CD14-positive monocyte (primary cell): ENCODE measurements at regions not wholly inside any gene's neighbourhood (a gene's known extent, or its start where the extent isn't known, plus 50 kb on each side); places are given as distances from the start of the nearest gene placed in this dataset.

Experiments
- DNase-seq, 3 donors: peaks; one replicate each; pipeline ENCODE4 v3.0.0-alpha.2; 2011 to 2022
- H2AFZ ChIP-seq: 2 replicates; pipeline ENCODE4 v1.6.0; 2012; ENCODE audit warnings: mild to moderate bottlenecking, low read depth, low read length, inconsistent platforms; ENCODE audit not compliant: insufficient read depth, poor library complexity, severe bottlenecking
- H3K27ac ChIP-seq, 2 donors: 1 replicate in 1 of 2; 2 replicates in 1 of 2; pipeline ENCODE4 v1.5.1; 2012 to 2013; ENCODE audit warnings: low read length in 2 of 2, control low read depth in 1 of 2, inconsistent platforms in 1 of 2, low read depth in 1 of 2, mild to moderate bottlenecking in 1 of 2
- H3K27me3 ChIP-seq, 2 donors: one replicate each; pipeline versions ENCODE4 v1.6.0 to v1.6.1; 2011 to 2013; ENCODE audit warnings: low read length in 2 of 2; ENCODE audit not compliant: control insufficient read depth in 2 of 2, insufficient read depth in 2 of 2
- H3K36me3 ChIP-seq, 2 donors: replicated peaks in 1 of 2; 1 replicate in 1 of 2; 2 replicates in 1 of 2; pipeline versions ENCODE4 v1.5.1 to v1.6.1; 2012 to 2013; ENCODE audit warnings: low read length in 2 of 2, control low read depth in 1 of 2, inconsistent platforms in 1 of 2, mild to moderate bottlenecking in 1 of 2; ENCODE audit not compliant: insufficient read depth in 2 of 2, control insufficient read depth in 1 of 2
- H3K4me1 ChIP-seq, 2 donors: 1 replicate in 1 of 2; 2 replicates in 1 of 2; pipeline versions ENCODE4 v1.5.1 to v1.6.1; 2012 to 2013; ENCODE audit warnings: low read length in 2 of 2, control low read depth in 1 of 2, inconsistent platforms in 1 of 2, mild to moderate bottlenecking in 1 of 2, moderate library complexity in 1 of 2; ENCODE audit not compliant: insufficient read depth in 2 of 2, control insufficient read depth in 1 of 2
- H3K4me2 ChIP-seq: replicated peaks from 2 replicates; pipeline ENCODE3; 2012; ENCODE audit warnings: low read length, moderate library complexity, mild to moderate bottlenecking; ENCODE audit not compliant: poor library complexity, severe bottlenecking; ENCODE audit errors: extremely low read depth
- H3K4me3 ChIP-seq, 3 experiments: fragments of 200-600 bp in 1 of 3; sonication (generic) in 1 of 3; replicated peaks in 1 of 3; 1 replicate in 2 of 3; 2 replicates in 1 of 3; pipeline ENCODE4 v1.5.1; 2011 to 2013; ENCODE audit warnings: low read length in 3 of 3, mild to moderate bottlenecking in 3 of 3, control low read depth in 2 of 3, low read depth in 2 of 3, inconsistent platforms in 1 of 3, moderate library complexity in 1 of 3
- H3K79me2 ChIP-seq: 2 replicates; pipeline ENCODE4 v1.6.0; 2012; ENCODE audit warnings: mild to moderate bottlenecking, control low read depth, inconsistent platforms, low read length, moderate library complexity; ENCODE audit not compliant: insufficient read depth
- H3K9ac ChIP-seq: 2 replicates; pipeline ENCODE4 v1.6.0; 2017; ENCODE audit warnings: low read length, mild to moderate bottlenecking; ENCODE audit not compliant: insufficient read depth, poor library complexity, severe bottlenecking
- H3K9me3 ChIP-seq, 2 donors: replicated peaks in 1 of 2; 1 replicate in 1 of 2; 2 replicates in 1 of 2; pipeline versions ENCODE4 v1.5.1 to v1.6.1; 2012 to 2013; ENCODE audit warnings: low read length in 2 of 2, control low read depth in 1 of 2; ENCODE audit not compliant: control insufficient read depth in 1 of 2, insufficient read depth in 1 of 2
- H4K20me1 ChIP-seq: 2 replicates; pipeline ENCODE4 v1.6.0; 2012; ENCODE audit warnings: mild to moderate bottlenecking, low read length, control low read depth, moderate library complexity; ENCODE audit not compliant: insufficient read depth
- H3K27ac Mint-ChIP-seq, 7 donors: one replicate each; pipeline ENCODE4 v1.8.0; 2020; ENCODE audit warnings: mild to moderate bottlenecking in 7 of 7, mixed read lengths in 7 of 7, moderate library complexity in 6 of 7, inconsistent platforms in 2 of 7
- H3K27me3 Mint-ChIP-seq, 3 donors: one replicate each; pipeline ENCODE4 v1.8.0; 2021 to 2022; ENCODE audit warnings: low read depth in 3 of 3, mild to moderate bottlenecking in 3 of 3, mixed read lengths in 3 of 3, moderate library complexity in 3 of 3, inconsistent platforms in 1 of 3
- H3K36me3 Mint-ChIP-seq, 2 donors: one replicate each; pipeline ENCODE4 v1.8.0; 2020; ENCODE audit warnings: mixed read lengths in 2 of 2, inconsistent platforms in 1 of 2, mild to moderate bottlenecking in 1 of 2
- H3K4me1 Mint-ChIP-seq: one replicate; pipeline ENCODE4 v1.8.0; 2020; ENCODE audit warnings: mild to moderate bottlenecking, mixed read lengths
- H3K4me3 Mint-ChIP-seq, 2 donors: one replicate each; pipeline ENCODE4 v1.8.0; 2020; ENCODE audit warnings: mild to moderate bottlenecking in 2 of 2, mixed read lengths in 2 of 2, moderate library complexity in 1 of 2
- H3K9me3 Mint-ChIP-seq, 7 donors: one replicate each; pipeline ENCODE4 v1.8.0; 2020 to 2022; ENCODE audit warnings: mixed read lengths in 7 of 7, mild to moderate bottlenecking in 6 of 7, moderate library complexity in 6 of 7, inconsistent platforms in 2 of 7
- WGBS: methylation state at CpG from one replicate; pipeline ENCODE4 v1.1.5; 2013; ENCODE audit warnings: missing lambda C conversion rate; ENCODE audit not compliant: insufficient coverage; 5-methylcytosine and 5-hydroxymethylcytosine counted together
- intact Hi-C, 2 donors: fragments of 100-400 bp; cut with micrococcal nuclease; formaldehyde crosslinking; loops; one replicate each; pipeline versions ENCODE4 v1.15.0 to v1.15.1; 2023
- TF ChIP-seq, protein P1 (sequence below): fragments of 200-600 bp; IDR thresholded peaks from one replicate; pipeline ENCODE4 v1.8.0; 2022; ENCODE audit warnings: antibody characterized with exemption, mild to moderate bottlenecking

DNA sequence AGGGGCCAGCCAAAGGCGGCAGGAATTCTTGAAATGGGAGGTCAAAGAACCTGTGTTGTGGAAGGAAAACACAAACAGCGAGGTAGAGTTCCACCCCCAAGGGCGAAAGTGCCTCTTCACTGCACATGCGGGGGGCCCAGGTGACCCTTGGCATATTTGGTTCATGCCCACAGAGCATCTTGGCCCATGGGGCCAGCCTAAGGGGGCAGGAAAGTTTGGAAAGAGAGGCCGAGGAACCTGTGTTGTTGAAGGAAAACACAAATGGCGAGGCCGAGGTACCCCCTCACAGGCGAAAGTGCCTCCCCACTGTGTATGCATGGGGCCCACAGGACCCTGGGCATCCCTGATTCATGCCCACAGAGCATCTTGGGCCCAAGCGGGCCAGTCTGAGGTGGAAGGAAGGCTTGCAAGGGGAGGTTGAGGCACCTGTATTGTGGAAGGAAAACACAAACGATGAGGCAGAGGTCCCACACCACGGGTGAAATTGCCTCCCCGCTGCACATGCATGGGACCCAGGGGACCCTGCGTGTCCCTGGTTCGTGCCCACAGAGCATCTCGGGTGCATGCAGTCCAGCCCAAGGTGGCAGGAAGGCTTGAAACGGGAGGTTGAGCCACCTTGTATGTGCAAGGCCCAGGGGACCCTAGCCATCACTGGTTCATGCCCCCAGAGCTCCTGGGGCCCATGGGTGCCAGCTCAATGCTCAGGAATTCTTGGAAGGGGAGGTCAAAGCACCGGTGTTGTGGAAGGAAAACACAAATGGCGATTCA is 384.1 kb downstream of the ALG10 start:
- Histone ChIP-seq H3K27me3 (no peaks in the 10 kb centered on the region), H3K9me3 (peaks cover 59 to 100% of the 10 kb centered on the region in 2 donors), H3K27ac (no peak overlapping the region), H3K4me1 (no peaks in the 10 kb centered on the region), H3K4me3 (peak overlapping the region in 1 of 3 experiments; percentile 23), H4K20me1 (no peaks in the 10 kb centered on the region), H3K79me2 (no peaks in the 10 kb centered on the region), H3K36me3 (no peaks in the 10 kb centered on the region), H3K4me2 (no peak overlapping the region), H3K9ac (no peak overlapping the region), H2AFZ (no peak overlapping the region)
- peaks cover 45 to 68% (median 63%) of the 10 kb centered on the region in 7 donors for H3K9me3 Mint-ChIP-seq
- intact Hi-C loops = no loop called here
- 75% methylated on average over 15 of the region's 18 CpGs for WGBS
- peak in 1 of 3 donors; percentile 0 for DNase-seq
- TF ChIP-seq, protein P1, sequence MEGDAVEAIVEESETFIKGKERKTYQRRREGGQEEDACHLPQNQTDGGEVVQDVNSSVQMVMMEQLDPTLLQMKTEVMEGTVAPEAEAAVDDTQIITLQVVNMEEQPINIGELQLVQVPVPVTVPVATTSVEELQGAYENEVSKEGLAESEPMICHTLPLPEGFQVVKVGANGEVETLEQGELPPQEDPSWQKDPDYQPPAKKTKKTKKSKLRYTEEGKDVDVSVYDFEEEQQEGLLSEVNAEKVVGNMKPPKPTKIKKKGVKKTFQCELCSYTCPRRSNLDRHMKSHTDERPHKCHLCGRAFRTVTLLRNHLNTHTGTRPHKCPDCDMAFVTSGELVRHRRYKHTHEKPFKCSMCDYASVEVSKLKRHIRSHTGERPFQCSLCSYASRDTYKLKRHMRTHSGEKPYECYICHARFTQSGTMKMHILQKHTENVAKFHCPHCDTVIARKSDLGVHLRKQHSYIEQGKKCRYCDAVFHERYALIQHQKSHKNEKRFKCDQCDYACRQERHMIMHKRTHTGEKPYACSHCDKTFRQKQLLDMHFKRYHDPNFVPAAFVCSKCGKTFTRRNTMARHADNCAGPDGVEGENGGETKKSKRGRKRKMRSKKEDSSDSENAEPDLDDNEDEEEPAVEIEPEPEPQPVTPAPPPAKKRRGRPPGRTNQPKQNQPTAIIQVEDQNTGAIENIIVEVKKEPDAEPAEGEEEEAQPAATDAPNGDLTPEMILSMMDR = no peak
- no peaks in the 10 kb centered on the region for H3K27me3 Mint-ChIP-seq
- no peak overlapping the region for H3K4me3 Mint-ChIP-seq
- no peak overlapping the region for H3K27ac Mint-ChIP-seq
- H3K4me1 Mint-ChIP-seq = no peaks in the 10 kb centered on the region
- H3K36me3 Mint-ChIP-seq = no peaks in the 10 kb centered on the region

DNA sequence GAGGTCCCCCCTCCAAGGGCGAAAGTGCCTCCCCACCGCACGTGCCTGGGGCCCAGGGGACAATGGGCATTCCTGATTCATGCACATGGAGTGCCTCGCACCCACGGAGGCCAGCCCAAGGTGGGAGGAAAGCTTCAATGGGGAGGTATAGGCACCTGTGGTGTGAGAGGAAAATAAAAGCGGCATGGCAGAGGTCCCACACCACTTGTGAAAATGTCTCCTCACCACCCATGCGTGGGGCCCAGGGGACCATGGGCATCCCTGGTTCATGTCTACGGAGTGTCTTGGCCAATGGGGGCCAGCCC is 384.7 kb downstream of the ALG10 start:
- no peak for DNase-seq
- H3K4me2 ChIP-seq = no peak overlapping the region
- intact Hi-C loops = no loop called here

More for the DNA sequence above, 384.7 kb downstream of the ALG10 start:
- Histone ChIP-seq H3K27ac (no peak overlapping the region), H3K9me3 (peaks cover 53 to 99% of the 10 kb centered on the region in 2 donors), H3K27me3 (no peaks in the 10 kb centered on the region), H3K79me2 (no peaks in the 10 kb centered on the region), H3K36me3 (no peaks in the 10 kb centered on the region), H4K20me1 (no peaks in the 10 kb centered on the region), H3K4me1 (no peaks in the 10 kb centered on the region), H3K9ac (no peak overlapping the region), H2AFZ (no peak overlapping the region), H3K4me3 (no peak overlapping the region)
- Mint-ChIP-seq H3K4me3 (no peak overlapping the region), H3K27me3 (no peaks in the 10 kb centered on the region), H3K27ac (no peak overlapping the region), H3K9me3 (peaks cover 42 to 63% (median 59%) of the 10 kb centered on the region in 7 donors), H3K4me1 (no peaks in the 10 kb centered on the region), H3K36me3 (no peaks in the 10 kb centered on the region)
- TF ChIP-seq, protein P1 = no peak
- 61% methylated on average over 3 of the region's 8 CpGs for WGBS
